ENCODE measurements at regions not wholly inside any gene's neighbourhood (a gene's known extent, or its start where the extent isn't known, plus 50 kb on each side); places are given as distances from the start of the nearest gene placed in this dataset.

- H3K9me3 ChIP-seq (ENCODE audit: control insufficient read depth, low read depth, low read length): no peaks in the 10 kb centered on the region
- H3K23ac ChIP-seq (ENCODE audit: insufficient read length, low read depth, low read length): no peak overlapping the region
- H3K27ac Mint-ChIP-seq: no peak overlapping the region
- no peaks in the 10 kb centered on the region for H3K4me1 ChIP-seq (ENCODE audit: insufficient read depth, low read length)
- H3K79me1 ChIP-seq (ENCODE audit: insufficient read depth, low read depth, low read length, poor library complexity, severe bottlenecking): no peaks in the 10 kb centered on the region
- H3K18ac ChIP-seq (ENCODE audit: insufficient read length, low read depth, low read length): no peak overlapping the region
- H3T11ph ChIP-seq (ENCODE audit: low read length): no peak overlapping the region
- no peak overlapping the region for H3K4me2 ChIP-seq (ENCODE audit: insufficient read depth, insufficient read length, low read length)
- H2AFZ ChIP-seq (ENCODE audit: low read length): no peak overlapping the region
- no peaks in the 10 kb centered on the region for H4K20me1 ChIP-seq (ENCODE audit: control insufficient read depth, insufficient read depth, insufficient read length)
- no peaks in the 10 kb centered on the region for H3K4me1 Mint-ChIP-seq
- no peak overlapping the region for H3K56ac ChIP-seq (ENCODE audit: insufficient read length, low read depth, low read length)
- no peak overlapping the region for H2BK15ac ChIP-seq (ENCODE audit: low read depth, low read length)
- H3K36me3 Mint-ChIP-seq (ENCODE audit: insufficient read depth in 1 of 3, low read depth in 3 of 3): no peaks in the 10 kb centered on the region
- no peak for DNase-seq
- no peaks in the 10 kb centered on the region for H3K27me3 ChIP-seq (ENCODE audit: insufficient read depth, low read length)
- no CpG with 5 or more reads among the region's 2 CpGs for WGBS (ENCODE audit: extremely low coverage, insufficient read length, low lambda C conversion rate)
- H2BK12ac ChIP-seq (ENCODE audit: insufficient read length, low read depth, low read length): no peak overlapping the region
- H2BK20ac ChIP-seq (ENCODE audit: low read depth, low read length, poor library complexity, severe bottlenecking): no peak overlapping the region
- no peaks in the 10 kb centered on the region for H3K79me2 ChIP-seq (ENCODE audit: insufficient read depth, low read length)
- no peak overlapping the region for H3K4ac ChIP-seq (ENCODE audit: low read depth, low read length)
- no peak overlapping the region for H4K5ac ChIP-seq (ENCODE audit: insufficient read length, low read depth, low read length)
- no peak overlapping the region for H3K14ac ChIP-seq (ENCODE audit: insufficient read depth, low read length)
- no peak overlapping the region for H3K9ac ChIP-seq (ENCODE audit: extremely low read depth, insufficient read length, low read length)
- H3K23me2 ChIP-seq (ENCODE audit: insufficient read length, low read depth, low read length, poor library complexity, severe bottlenecking): no peaks in the 10 kb centered on the region
- no peak overlapping the region for H2BK120ac ChIP-seq (ENCODE audit: low read depth, low read length, poor library complexity, severe bottlenecking)
- H3K9me3 Mint-ChIP-seq: peaks cover 0 to 2% of the 10 kb centered on the region in 2 experiments; a peak in 1 of 5 replicates
- H2AK5ac ChIP-seq (ENCODE audit: insufficient read length, low read length): no peak overlapping the region
- TF ChIP-seq CTCF (conservative IDR thresholded peaks at IDR 0.05): no peak
- no peak overlapping the region for H2BK5ac ChIP-seq (ENCODE audit: insufficient read length, low read length)
- no peak overlapping the region for H4K8ac ChIP-seq (replicated peaks; ENCODE audit: insufficient read length, low read depth, low read length)
- no peaks in the 10 kb centered on the region for H3K27me3 Mint-ChIP-seq (ENCODE audit: low read depth)
- H4K91ac ChIP-seq (ENCODE audit: insufficient read length, low read depth, low read length): no peak overlapping the region
- no peak overlapping the region for H3K4me3 Mint-ChIP-seq
- H3K27ac ChIP-seq (ENCODE audit: insufficient read length, low read depth, low read length): no peak overlapping the region
Measured at GRCh38 chr4:32226733-32227132, 1506.6 kb downstream of the PCDH7 start.

Data from H9 (cell line).